Mucosa of descending colon (tissue), 3 donors: ENCODE measurements at regions not wholly inside any gene's neighbourhood (a gene's known extent, or its start where the extent isn't known, plus 50 kb on each side); places are given as distances from the start of the nearest gene placed in this dataset.

Experiments
- ATAC-seq: fragments of 200-7000 bp; cut with Tn5 transposase; one replicate; pipeline ENCODE4 v1.9.1; 2020; ENCODE audit warnings: mild to moderate bottlenecking, moderate library complexity
- DNase-seq, 3 donors: peaks; one replicate each; pipeline ENCODE4 v3.0.0-alpha.2; 2020
- H3K36me3 ChIP-seq: fragments of 200-600 bp; one replicate; pipeline ENCODE4 v1.8.0; 2021; ENCODE audit warnings: low read depth, mild to moderate bottlenecking
- H3K4me1 ChIP-seq: fragments of 200-600 bp; one replicate; pipeline ENCODE4 v1.8.0; 2021; ENCODE audit warnings: low read depth, mild to moderate bottlenecking
- H3K4me3 ChIP-seq: fragments of 200-600 bp; one replicate; pipeline ENCODE4 v1.8.0; 2021; ENCODE audit warnings: mild to moderate bottlenecking
- H3K9me3 ChIP-seq: fragments of 200-600 bp; one replicate; pipeline ENCODE4 v1.8.0; 2021; ENCODE audit warnings: mild to moderate bottlenecking
- intact Hi-C, 2 donors: fragments of 100-400 bp; cut with DNase I in 1 of 2; cut with micrococcal nuclease in 1 of 2; formaldehyde crosslinking; loops; one replicate each; pipeline versions ENCODE4 v1.11.0 to v1.11.1; 2022; cut with DNase I, micrococcal nuclease
- TF ChIP-seq, protein P1 (sequence below): fragments of 200-600 bp; IDR thresholded peaks from one replicate; pipeline ENCODE4 v1.8.0; 2022; ENCODE audit warnings: antibody characterized with exemption, mild to moderate bottlenecking
- donor health status: DM: no; HTN: no; CAD: no; lungs with moderate emphysema.
- donor health status: DM: no; HTN: no; CAD: no.
- donor health status: DM: no; HTN: yes; CAD: no.

DNA sequence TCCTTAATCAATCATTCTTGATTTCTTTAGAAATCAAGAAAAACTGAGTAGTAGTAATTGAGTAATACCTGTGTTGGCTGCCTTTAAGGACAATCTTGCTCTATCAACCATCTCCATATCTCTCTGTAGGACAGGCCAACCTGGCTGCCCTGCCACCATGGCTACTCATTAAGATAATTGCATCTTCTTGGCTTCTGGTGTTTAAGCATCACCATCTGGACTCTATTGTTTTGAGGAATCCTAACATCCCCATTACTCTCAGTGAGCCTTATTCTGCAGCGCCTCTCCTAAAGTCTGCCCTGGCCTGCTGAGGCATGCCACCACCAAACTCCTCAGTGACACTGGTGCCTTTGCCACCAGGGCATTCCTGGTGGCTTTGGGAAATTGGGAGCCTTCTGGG is 442.6 kb upstream of the ZNF507 start:
- Histone ChIP-seq H3K4me1 (no peaks in the 10 kb centered on the region), H3K36me3 (no peaks in the 10 kb centered on the region), H3K9me3 (no peaks in the 10 kb centered on the region), H3K4me3 (no peak overlapping the region)
- no peak for DNase-seq
- intact Hi-C loops, result no loop called here
- TF ChIP-seq, protein P1, sequence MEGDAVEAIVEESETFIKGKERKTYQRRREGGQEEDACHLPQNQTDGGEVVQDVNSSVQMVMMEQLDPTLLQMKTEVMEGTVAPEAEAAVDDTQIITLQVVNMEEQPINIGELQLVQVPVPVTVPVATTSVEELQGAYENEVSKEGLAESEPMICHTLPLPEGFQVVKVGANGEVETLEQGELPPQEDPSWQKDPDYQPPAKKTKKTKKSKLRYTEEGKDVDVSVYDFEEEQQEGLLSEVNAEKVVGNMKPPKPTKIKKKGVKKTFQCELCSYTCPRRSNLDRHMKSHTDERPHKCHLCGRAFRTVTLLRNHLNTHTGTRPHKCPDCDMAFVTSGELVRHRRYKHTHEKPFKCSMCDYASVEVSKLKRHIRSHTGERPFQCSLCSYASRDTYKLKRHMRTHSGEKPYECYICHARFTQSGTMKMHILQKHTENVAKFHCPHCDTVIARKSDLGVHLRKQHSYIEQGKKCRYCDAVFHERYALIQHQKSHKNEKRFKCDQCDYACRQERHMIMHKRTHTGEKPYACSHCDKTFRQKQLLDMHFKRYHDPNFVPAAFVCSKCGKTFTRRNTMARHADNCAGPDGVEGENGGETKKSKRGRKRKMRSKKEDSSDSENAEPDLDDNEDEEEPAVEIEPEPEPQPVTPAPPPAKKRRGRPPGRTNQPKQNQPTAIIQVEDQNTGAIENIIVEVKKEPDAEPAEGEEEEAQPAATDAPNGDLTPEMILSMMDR, result no peak
- no peak for ATAC-seq

- ATAC-seq, result no peak
- TF ChIP-seq, protein P1, result no peak
- Histone ChIP-seq H3K4me3 (no peak overlapping the region), H3K9me3 (no peaks in the 10 kb centered on the region), H3K4me1 (no peaks in the 10 kb centered on the region), H3K36me3 (no peaks in the 10 kb centered on the region)
- intact Hi-C loops, result no loop called here
- no peak for DNase-seq
Observed at GRCh38 chr19:31903979-31904378, 441.4 kb upstream of the ZNF507 start.

DNA sequence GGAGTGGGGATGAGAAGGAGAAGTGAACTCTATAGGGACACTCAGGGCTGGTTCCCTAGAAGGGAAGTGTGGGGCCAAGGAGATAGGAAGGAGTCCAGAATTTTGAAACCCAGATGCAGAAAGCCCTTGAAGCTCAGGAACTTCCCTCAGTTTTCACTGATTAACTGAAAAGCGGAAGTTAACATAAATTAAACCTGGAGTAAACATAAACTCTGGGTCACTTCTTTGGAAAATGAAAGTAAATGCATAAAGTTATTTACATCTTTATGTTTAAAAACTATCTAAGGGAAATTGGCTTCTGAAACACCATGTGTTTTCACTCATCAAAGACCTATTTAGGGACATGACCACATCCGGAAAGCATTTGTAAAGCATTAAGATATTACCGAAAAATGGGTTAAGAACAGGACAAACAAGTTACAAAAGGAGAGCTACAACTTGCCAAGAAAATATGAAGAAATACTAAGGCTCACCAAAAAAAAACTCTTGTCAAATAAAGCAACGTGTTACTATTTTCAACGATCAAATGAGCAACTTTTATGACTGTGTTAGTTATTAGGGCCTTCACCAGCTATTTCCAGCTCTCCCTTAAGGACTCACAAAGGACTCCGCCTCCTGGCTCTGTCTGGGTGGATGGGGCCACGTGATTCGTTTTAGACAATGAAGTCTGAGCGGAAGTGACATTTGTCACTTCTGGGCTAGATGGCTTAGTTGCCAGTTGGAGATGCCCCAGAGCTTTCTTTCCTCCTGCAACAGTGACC is 439.1 kb upstream of the ZNF507 start:
- no peaks in the 10 kb centered on the region for H3K4me1 ChIP-seq
- TF ChIP-seq, protein P1, result no peak
- DNase-seq (peak in 1 of 3 donors; percentile 4), ATAC-seq (peak; percentile 17)
- H3K9me3 ChIP-seq, result no peaks in the 10 kb centered on the region
- H3K4me3 ChIP-seq, result no peak overlapping the region
- intact Hi-C loops, result no loop called here
- H3K36me3 ChIP-seq, result no peaks in the 10 kb centered on the region

GRCh38 chr19:31907661-31908060 is 437.7 kb upstream of the ZNF507 start:
- DNase-seq (no peak), ATAC-seq (no peak)
- Histone ChIP-seq H3K4me3 (no peak overlapping the region), H3K9me3 (no peaks in the 10 kb centered on the region), H3K4me1 (no peaks in the 10 kb centered on the region), H3K36me3 (no peaks in the 10 kb centered on the region)
- intact Hi-C loops, result no loop called here
- TF ChIP-seq, protein P1, result no peak

DNA sequence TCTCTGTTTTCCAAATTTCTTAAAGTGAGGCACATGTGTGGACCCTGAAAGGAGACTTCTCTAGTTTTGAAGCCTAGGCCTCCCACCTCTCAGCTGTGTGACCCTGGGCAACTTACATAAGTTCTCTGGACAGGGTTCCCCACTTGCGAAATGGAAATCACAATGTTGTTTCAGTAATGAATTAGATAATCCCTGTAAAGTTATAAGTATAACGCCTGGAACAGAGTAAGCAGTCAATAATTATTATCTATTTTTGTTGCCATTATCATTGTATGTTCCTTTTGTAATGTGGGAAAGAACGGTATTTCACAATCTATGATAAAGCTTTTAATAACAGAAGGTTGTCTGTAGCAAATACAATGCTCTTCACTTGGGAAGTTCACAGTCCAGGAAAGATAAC is 437.3 kb upstream of the ZNF507 start:
- ATAC-seq, result no peak
- Histone ChIP-seq H3K36me3 (no peaks in the 10 kb centered on the region), H3K4me3 (no peak overlapping the region), H3K9me3 (no peaks in the 10 kb centered on the region), H3K4me1 (no peaks in the 10 kb centered on the region)
- TF ChIP-seq, protein P1, result no peak
- DNase-seq, result no peak
- intact Hi-C loops, result no loop called here
